NCI-H2196 treated with DMSO at 0.1 percent for 48 hours (cell line): ENCODE measurements at regions not wholly inside any gene's neighbourhood (a gene's known extent, or its start where the extent isn't known, plus 50 kb on each side); places are given as distances from the start of the nearest gene placed in this dataset.

Experiments
- DNase-seq: peaks from one replicate; lab custom pipeline; 2025; ENCODE audit not compliant: unreplicated experiment; lab: John Stamatoyannopoulos, UW

DNA sequence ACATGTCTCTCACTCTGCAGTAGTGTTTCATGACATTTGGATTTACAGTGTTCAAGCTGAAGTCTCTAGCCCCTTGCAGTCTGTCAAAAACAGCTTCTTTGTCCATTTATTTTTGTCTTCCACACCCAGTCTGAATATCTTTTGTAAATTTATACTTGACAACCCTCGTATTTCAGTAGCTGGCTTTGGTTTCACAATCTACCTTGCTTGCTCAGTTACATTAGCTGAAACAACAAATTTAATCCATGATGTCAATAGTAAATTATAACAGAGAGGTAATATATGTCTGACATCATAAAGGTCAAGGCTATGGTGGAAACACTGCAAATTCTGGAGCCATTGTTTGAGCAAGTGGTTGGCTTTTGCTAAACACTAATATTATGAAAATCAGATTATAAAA, 328.7 kb downstream of the MTX2 start:
- DNase-seq = no peak

GRCh38 chr2:176598351-176598750, 329.1 kb downstream of the MTX2 start:
- no peak for DNase-seq

DNA sequence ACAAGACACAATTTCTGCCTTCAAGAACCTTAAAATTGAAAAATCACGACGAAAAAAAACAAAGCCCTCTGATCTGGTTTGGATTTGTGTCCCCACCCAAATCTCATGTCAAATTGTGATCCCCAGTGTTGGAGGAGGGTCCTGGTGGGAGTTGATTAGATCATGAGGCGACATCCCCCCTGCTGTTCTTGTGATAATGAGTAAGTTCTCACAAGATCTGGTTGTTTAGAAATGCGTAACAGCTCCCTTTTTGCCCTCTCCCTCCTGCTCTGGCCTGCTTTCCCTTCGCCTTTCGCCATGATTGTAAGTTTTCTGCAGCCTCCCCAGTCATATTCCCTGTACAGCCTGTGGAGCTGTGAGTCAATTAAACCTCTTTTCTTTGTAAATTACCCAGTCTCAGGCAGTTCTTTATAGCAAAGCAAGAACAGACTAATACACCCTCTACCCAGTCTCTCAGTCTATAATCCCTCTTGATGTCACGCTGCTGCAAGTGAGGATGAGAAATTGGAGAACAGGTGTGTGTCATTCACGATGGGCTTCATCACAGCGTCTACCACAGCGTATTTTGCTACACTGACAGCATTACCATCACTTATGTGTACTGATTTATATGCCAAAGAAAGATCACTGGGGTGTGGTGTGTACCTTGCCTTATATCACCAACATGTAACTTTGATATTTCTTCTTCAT, 330.7 kb downstream of the MTX2 start:
- DNase-seq = no peak

GRCh38 chr2:176601066-176601465, 331.8 kb downstream of the MTX2 start:
- no peak for DNase-seq

DNA sequence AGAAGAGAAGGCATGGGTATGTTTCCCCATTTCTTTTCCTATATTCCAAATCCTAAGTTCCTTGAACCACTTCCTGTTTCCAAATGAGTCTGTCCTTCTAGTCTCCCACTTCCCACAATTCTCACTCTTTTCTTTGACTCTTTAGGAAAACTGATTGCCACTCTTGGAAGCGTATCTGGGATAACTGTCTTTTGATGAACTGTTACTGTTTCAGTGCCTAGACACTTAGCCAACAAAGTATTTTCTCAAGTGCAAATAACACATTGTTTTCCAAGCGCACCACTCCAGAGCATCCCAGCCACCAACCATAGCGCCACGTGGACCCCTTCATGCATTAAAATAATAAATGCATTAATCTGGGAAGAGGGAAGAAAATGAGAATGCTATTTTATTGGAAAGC, 342.8 kb downstream of the MTX2 start:
- DNase-seq = no peak

- no peak for DNase-seq
These were observed 343.5 kb downstream of the MTX2 start for GRCh38 chr2:176612736-176613135.

DNA sequence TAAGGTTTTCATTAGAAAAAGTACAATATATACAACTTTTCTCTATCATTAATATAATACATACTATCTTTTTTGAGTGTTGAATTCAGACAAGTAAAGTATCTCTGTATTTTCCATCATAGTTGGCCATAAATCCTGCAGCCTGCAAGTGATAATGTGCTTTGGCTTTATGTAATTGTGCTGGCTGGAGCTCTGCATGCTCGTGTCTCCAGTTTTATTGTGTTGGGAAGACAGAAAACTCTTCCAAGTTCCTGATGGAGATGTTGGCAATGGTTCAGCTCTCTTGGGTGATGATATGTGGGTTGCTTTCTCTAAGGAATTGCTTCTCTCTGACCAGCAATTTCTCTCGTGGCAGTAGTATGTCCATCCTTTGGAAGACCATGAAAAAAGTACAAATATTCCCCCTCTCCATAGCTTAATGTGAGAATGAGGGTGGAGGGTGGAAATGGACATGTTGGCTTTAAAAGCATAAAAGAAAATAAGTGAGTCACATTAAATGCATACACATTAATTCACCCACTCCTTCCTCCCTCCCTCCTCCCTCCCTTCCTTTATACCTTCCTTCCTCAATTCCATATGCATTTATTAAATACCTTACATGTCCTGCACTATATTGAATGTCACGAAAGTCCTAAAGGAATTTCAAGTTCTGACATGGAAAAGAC, 344.2 kb downstream of the MTX2 start:
- DNase-seq = no peak

- no peak for DNase-seq
These were observed 344.8 kb downstream of the MTX2 start for GRCh38 chr2:176614049-176614448.

- DNase-seq = no peak
These were observed 345.7 kb downstream of the MTX2 start for GRCh38 chr2:176614930-176615329.

- no peak for DNase-seq
These were observed 350.3 kb downstream of the MTX2 start for GRCh38 chr2:176619504-176619903.

DNA sequence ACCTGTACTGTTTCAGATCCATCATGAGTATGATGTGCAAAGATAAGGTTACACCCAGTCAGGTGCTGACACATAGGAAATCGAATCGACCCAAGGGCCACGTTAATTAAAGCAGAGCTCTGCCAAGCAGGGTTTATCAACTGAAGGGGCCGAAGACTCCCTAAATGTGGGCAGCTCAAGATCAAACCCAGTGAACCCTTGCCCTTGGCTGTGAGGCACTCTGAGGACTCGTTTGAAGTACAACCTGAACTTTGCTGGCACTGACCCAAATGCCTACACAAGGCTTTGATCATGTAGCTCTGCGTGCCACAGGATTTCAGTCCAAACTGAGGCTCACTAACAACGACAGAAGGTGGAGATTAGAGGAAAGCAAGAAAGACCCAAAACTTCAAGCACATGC, 352.1 kb downstream of the MTX2 start:
- DNase-seq = no peak

- DNase-seq = no peak
These were observed 353.6 kb downstream of the MTX2 start for GRCh38 chr2:176622792-176623191.

GRCh38 chr2:176626796-176627195, 357.6 kb downstream of the MTX2 start:
- DNase-seq = no peak

GRCh38 chr2:176628438-176628837, 359.2 kb downstream of the MTX2 start:
- no peak for DNase-seq

GRCh38 chr2:176633754-176634153, 364.5 kb downstream of the MTX2 start:
- DNase-seq = no peak

DNA sequence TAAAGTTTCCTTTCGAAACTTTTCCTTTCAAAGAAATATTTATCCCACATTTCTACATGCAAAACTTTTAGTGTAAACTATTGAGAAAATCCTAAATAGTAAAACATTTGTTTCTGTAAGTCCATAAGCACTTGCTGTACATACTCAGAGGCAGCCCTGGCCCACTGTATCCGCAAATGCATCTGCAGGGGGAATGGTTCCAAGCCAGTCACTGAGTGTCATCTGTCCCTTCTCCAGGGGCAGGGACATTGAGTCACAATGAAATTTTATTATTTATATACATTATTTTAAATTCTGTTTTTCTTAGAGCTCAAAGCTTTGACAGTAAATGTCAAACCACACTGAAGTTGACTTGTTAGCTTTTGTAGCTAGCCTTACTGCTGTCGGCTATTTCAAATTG, 367.2 kb downstream of the MTX2 start:
- no peak for DNase-seq

DNA sequence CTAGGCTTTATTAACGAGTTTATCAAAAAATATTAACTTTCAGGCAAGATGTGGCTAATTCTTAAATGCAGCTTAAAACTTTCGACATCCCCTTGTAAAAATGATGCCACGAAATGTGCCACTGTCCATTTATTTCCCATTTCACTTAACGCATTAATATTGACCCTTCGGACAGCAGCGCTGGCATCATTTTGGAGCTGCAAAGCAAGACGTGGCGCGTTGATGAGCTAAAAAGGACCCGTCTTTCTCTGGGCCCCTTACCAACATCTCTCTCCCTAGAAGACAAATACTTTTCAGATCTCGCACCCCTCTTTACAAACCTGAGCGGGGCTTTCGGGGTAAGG, 367.9 kb downstream of the MTX2 start:
- no peak for DNase-seq

DNA sequence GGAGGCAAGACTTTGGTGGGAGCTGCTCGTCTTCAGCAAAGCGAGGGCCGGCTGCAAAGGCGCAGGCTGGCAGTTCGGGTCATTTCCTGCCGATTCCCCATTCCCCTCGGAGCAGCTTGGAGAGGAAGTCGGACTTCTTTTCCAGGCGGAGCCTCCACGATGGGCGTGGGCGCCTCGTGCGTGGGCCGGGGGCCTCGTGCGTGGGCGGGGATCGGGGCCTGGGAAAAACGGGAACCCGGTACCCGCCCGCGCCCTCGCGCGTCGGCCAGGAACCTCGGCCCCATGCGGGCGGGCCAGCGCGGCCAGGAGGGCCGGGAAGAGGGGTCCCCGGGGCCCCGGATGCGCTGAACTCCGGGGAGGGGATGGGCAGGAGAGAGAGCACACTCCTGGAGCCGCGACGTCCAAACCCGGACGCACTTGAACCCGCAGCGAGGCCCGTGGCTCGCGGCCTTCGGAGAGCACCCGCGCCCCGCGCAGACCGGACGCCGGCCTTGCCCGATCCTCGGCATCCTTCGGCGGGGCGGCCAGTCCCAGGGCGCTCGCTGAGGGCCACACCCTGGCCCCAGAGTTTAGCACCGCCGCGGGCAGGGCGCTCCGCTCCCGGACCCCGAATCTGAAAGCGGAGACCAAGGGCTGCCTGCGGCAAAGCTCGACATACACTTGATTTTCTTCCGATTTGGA, 368.4 kb downstream of the MTX2 start:
- DNase-seq = peak; percentile 18

GRCh38 chr2:176638167-176639015, 369.1 kb downstream of the MTX2 start:
- peak; percentile 63 for DNase-seq

GRCh38 chr2:176639016-176639343, 369.7 kb downstream of the MTX2 start:
- no peak for DNase-seq

- DNase-seq = no peak
These were observed 370.4 kb downstream of the MTX2 start for GRCh38 chr2:176639671-176640070.

GRCh38 chr2:176641436-176641835, 372.2 kb downstream of the MTX2 start:
- DNase-seq = no peak
